Kidney (tissue), 13 donors: ENCODE measurements at regions not wholly inside any gene's neighbourhood (a gene's known extent, or its start where the extent isn't known, plus 50 kb on each side); places are given as distances from the start of the nearest gene placed in this dataset.
"Not testable (repeated sequence)": the region's sequence is repeated elsewhere in the genome, so short reads cannot be mapped to it uniquely, and the experiment has no call there.

ENCODE experiments used
- DNase-seq, 5 donors: peaks; one replicate each; pipeline ENCODE4 v3.0.0-alpha.2; 2013 to 2020
- FAIRE-seq: peaks from 2 replicates; lab custom pipeline; 2012; peaks lifted over from hg19 to GRCh38; lab: Jason Lieb, UNC
- H3K27ac ChIP-seq, 2 donors: one replicate each; pipeline ENCODE4 v1.7.0; 2013; ENCODE audit warnings: low read depth in 2 of 2, low read length in 2 of 2, inconsistent platforms in 1 of 2
- H3K27me3 ChIP-seq: one replicate; pipeline ENCODE4 v1.7.1; 2013; ENCODE audit warnings: low read length, inconsistent platforms; ENCODE audit not compliant: control insufficient read depth, insufficient read depth
- H3K36me3 ChIP-seq, 3 donors: one replicate each; pipeline versions ENCODE4 v1.7.0 to v1.7.1; 2013; ENCODE audit warnings: low read length in 3 of 3, control low read depth in 1 of 3, inconsistent platforms in 1 of 3; ENCODE audit not compliant: insufficient read depth in 3 of 3, control insufficient read depth in 2 of 3
- H3K4me1 ChIP-seq, 3 donors: one replicate each; pipeline versions ENCODE4 v1.7.0 to v1.7.1; 2013; ENCODE audit warnings: low read length in 3 of 3, inconsistent platforms in 1 of 3, low read depth in 1 of 3; ENCODE audit not compliant: control insufficient read depth in 2 of 3, insufficient read depth in 2 of 3
- H3K4me3 ChIP-seq, 3 donors: one replicate each; pipeline versions ENCODE4 v1.7.0 to v1.8.1; 2013; ENCODE audit warnings: low read length in 3 of 3, control low read depth in 1 of 3, inconsistent platforms in 1 of 3
- H3K9ac ChIP-seq, 3 donors: one replicate each; pipeline versions ENCODE4 v1.7.0 to v1.7.1; 2013; ENCODE audit warnings: low read length in 3 of 3, control low read depth in 1 of 3, inconsistent platforms in 1 of 3
- H3K9me3 ChIP-seq, 3 donors: one replicate each; pipeline versions ENCODE4 v1.7.0 to v1.7.1; 2013; ENCODE audit warnings: low read length in 3 of 3, control low read depth in 1 of 3, inconsistent platforms in 1 of 3; ENCODE audit not compliant: control insufficient read depth in 2 of 3, insufficient read depth in 1 of 3
- intact Hi-C: fragments of 100-400 bp; cut with DNase I; formaldehyde crosslinking; loops from one replicate; pipeline ENCODE4 v1.11.1; 2022
- TF ChIP-seq, protein P1 (sequence below): IDR thresholded peaks from 3 replicates; pipeline ENCODE4 v1.5.1; 2012; ENCODE audit warnings: mild to moderate bottlenecking, moderate library complexity, borderline replicate concordance; ENCODE audit not compliant: insufficient read depth; ENCODE audit errors: extremely low read depth
- donor health status: control.
- donor health status: control.
- donor health status: control.
- donor health status: control.
- donor health status: control.
- donor health status: DM: yes; HTN: yes; CAD: no.
- donor health status: Normal renal cell carcinoma (clear cell type).

DNA sequence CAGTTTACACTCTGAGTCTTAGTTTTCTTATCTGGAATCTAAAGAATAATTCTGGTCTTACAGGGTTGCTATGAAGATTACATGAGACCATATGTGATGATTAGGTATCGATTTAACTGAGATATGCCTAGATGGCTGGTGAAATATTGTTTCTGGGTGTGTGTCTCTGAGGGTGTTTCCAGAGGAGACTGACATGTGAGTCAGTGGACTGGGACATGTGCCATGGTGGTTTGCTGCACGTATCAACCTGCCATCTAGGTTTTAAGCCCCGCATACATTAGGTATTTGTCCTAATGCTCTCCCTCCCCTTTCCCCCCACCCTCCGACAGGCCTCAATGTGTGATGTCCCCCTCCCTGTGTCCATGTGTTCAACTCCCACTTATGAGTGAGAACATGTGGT lies 186.0 kb upstream of the CXorf66 start:
- Histone ChIP-seq H3K27me3 (no peaks in the 10 kb centered on the region), H3K36me3 (no peaks in the 10 kb centered on the region), H3K9ac (no peak overlapping the region), H3K4me1 (no peaks in the 10 kb centered on the region), H3K4me3 (no peak overlapping the region), H3K9me3 (no peaks in the 10 kb centered on the region), H3K27ac (no peak overlapping the region)
- TF ChIP-seq, protein P1, sequence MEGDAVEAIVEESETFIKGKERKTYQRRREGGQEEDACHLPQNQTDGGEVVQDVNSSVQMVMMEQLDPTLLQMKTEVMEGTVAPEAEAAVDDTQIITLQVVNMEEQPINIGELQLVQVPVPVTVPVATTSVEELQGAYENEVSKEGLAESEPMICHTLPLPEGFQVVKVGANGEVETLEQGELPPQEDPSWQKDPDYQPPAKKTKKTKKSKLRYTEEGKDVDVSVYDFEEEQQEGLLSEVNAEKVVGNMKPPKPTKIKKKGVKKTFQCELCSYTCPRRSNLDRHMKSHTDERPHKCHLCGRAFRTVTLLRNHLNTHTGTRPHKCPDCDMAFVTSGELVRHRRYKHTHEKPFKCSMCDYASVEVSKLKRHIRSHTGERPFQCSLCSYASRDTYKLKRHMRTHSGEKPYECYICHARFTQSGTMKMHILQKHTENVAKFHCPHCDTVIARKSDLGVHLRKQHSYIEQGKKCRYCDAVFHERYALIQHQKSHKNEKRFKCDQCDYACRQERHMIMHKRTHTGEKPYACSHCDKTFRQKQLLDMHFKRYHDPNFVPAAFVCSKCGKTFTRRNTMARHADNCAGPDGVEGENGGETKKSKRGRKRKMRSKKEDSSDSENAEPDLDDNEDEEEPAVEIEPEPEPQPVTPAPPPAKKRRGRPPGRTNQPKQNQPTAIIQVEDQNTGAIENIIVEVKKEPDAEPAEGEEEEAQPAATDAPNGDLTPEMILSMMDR, result no peak
- FAIRE-seq, result no peak
- intact Hi-C loops, result no loop called here
- DNase-seq, result no peak

DNA sequence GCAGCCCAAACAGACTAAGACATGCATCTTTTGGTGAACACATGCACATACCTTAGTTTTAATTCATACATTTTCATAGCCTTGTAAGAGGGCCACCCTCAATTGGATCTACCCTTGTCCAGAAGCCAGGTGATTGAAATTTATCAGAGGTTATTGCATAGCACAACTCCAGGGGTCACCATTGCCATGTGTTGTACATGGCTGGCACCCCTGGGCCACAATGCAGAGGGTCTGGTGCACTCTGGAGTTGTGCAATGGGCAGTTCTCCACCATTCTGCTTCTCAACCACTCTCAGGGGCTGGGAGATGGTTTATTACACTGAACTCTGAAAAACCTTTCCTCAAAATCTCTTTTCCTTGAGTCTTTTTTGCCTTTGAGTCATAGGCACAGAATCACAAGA lies 184.4 kb upstream of the CXorf66 start:
- intact Hi-C loops, result no loop called here
- Histone ChIP-seq H3K36me3 (no peaks in the 10 kb centered on the region), H3K27me3 (no peaks in the 10 kb centered on the region), H3K9ac (no peak overlapping the region), H3K27ac (no peak overlapping the region), H3K4me3 (no peak overlapping the region), H3K4me1 (no peaks in the 10 kb centered on the region), H3K9me3 (no peaks in the 10 kb centered on the region)
- FAIRE-seq (no peak), DNase-seq (no peak)
- TF ChIP-seq, protein P1, result no peak

DNA sequence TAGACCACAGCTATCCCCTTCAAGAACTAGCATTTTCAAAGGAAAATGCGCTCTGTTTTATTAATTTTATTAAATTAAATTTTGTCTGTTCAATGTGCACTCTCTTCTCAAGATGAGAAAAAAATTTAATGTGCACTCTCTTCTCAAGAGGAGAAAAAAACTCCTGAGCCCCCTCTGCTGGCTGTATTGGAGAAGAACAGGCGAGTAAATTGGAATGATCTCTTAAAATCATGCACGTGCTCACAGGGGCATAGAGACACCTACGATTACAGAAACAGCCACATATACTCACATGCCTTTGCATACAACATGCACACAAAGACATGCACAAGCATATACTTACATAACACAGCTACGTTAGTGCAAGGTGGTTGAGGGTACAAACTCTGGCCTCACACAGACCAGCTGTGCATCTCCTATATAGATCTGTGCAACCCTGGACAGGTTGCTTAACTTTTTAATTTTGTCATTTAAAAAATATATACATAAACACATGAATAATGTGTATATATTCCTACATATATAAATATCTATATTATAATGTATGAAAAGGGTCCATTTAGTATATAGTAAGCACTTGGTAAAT lies 176.2 kb upstream of the CXorf66 start:
- intact Hi-C loops, result no loop called here
- Histone ChIP-seq H3K4me3 (no peak overlapping the region), H3K27ac (no peak overlapping the region), H3K9ac (no peak overlapping the region), H3K9me3 (no peaks in the 10 kb centered on the region), H3K27me3 (no peaks in the 10 kb centered on the region), H3K36me3 (no peaks in the 10 kb centered on the region), H3K4me1 (no peaks in the 10 kb centered on the region)
- TF ChIP-seq, protein P1, result peak; percentile 40
- DNase-seq (peak in 3 of 5 donors; percentile 29 to 60 (median 47)), FAIRE-seq (peak; percentile 94)

DNA sequence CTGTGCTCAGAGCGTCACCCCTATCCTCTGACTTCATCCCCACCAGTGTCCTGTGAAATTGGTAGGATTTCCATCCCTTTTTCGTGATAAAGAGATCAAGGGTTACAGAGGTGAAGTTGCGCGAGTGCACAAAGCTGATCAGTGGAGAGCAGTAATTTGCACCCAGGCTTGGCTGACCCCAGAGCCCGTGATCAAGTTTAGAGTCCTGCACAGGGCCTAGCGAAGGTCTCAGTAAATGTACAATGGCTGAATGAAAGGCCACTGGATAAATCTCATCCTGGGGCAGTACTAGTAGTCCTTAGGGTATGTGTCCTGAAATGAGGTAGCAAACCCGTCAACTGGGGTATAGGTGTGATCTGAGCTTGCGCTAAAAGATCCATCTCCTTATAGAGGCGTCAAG lies 173.2 kb upstream of the CXorf66 start:
- H3K9me3 ChIP-seq, intact Hi-C loops, H3K4me1 ChIP-seq, H3K4me3 ChIP-seq, H3K9ac ChIP-seq, H3K27me3 ChIP-seq, FAIRE-seq, DNase-seq, H3K27ac ChIP-seq, H3K36me3 ChIP-seq: not testable (repeated sequence)

DNA sequence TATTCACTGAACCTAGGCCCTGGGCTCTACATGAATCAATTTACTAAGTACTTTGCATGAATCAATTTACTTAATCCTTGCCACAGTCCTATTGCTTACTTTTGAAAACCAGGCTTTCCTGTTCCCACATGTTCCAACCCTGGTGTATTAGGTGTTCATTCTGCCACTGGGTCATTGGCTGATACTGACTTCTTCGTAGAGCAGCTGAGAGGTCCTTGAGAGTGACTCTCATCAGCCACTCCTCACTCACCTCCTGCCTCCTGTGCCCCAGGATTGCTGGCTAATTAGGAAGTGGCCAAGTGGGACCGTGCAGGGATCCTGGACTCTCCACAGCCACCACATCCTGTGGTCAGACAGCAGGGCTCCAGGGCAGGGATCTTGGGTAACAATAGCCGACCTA lies 172.7 kb upstream of the CXorf66 start:
- DNase-seq, H3K27ac ChIP-seq, FAIRE-seq, H3K4me1 ChIP-seq, H3K36me3 ChIP-seq, H3K4me3 ChIP-seq, intact Hi-C loops, H3K9ac ChIP-seq, H3K9me3 ChIP-seq, H3K27me3 ChIP-seq: not testable (repeated sequence)
